ENCODE measurements at regions not wholly inside any gene's neighbourhood (a gene's known extent, or its start where the extent isn't known, plus 50 kb on each side); places are given as distances from the start of the nearest gene placed in this dataset.

GRCh38 chr1:207971331-207972219 lies 60.6 kb upstream of the CD34 start:
- H3K36me3 ChIP-seq = no peaks in the 10 kb centered on the region
- no peak for DNase-seq
- intact Hi-C loops (cut with DNase I) = no loop called here
- no peaks in the 10 kb centered on the region for H3K9me3 ChIP-seq
- no peak overlapping the region for H3K4me3 ChIP-seq (replicated peaks in 1 of 3)
- 86 to 91% methylated on average over 10 of the region's 10 CpGs for WGBS, 2 donors
- no peaks in the 10 kb centered on the region for H3K27me3 ChIP-seq
- TF ChIP-seq POLR2A (IDR thresholded peaks at IDR 0.05) = no peak
- TF ChIP-seq, protein P1, sequence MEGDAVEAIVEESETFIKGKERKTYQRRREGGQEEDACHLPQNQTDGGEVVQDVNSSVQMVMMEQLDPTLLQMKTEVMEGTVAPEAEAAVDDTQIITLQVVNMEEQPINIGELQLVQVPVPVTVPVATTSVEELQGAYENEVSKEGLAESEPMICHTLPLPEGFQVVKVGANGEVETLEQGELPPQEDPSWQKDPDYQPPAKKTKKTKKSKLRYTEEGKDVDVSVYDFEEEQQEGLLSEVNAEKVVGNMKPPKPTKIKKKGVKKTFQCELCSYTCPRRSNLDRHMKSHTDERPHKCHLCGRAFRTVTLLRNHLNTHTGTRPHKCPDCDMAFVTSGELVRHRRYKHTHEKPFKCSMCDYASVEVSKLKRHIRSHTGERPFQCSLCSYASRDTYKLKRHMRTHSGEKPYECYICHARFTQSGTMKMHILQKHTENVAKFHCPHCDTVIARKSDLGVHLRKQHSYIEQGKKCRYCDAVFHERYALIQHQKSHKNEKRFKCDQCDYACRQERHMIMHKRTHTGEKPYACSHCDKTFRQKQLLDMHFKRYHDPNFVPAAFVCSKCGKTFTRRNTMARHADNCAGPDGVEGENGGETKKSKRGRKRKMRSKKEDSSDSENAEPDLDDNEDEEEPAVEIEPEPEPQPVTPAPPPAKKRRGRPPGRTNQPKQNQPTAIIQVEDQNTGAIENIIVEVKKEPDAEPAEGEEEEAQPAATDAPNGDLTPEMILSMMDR (IDR thresholded peaks at IDR 0.05) = no peak
- H3K27ac ChIP-seq = no peak overlapping the region
- no peaks in the 10 kb centered on the region for H3K4me1 ChIP-seq

DNA sequence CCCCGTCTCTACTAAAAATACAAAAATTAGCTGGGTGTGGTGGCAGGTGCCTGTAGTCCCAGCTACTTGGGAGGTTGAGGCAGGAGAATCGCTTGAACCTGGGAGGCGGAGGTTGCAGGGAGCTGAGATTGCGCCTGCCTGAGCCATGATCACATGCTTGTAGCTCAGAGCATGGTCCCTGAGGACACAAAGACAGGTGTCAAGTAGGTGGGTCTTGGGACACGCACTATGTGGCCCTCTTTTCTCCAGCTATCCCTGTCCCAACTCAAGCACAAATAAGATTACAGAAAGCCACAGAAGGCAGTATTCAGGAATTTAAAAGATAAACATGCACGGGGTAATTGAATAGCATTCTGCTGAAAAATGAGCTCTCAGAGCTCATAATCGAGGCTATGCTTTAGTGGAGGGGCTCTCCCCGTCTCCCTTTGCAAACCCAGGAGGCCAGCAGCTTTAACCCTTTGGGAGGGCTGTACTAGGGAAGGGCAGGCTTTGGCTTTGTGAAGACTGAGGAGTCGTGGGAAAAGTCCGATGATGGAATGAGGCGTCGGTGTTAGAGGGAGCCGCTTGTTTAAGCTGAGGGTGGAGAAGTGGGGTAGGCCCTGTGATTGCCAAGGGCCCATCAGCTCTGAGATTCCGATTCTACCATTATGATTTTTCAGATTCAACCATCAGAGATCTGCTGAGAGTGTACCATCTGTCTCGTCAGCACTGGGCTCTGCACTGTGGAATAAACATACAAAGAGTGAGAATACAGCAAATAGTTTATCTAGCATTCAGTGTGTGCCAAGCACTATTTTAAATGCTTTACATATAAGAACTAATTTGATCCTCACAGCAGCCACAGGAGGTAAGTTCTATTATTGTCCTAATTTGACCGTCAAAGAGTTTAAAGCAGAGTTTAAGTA lies 59.7 kb upstream of the CD34 start:
- no peak for DNase-seq
- no peaks in the 10 kb centered on the region for H3K4me1 ChIP-seq
- H3K36me3 ChIP-seq = no peaks in the 10 kb centered on the region
- intact Hi-C loops (cut with DNase I) = no loop called here
- no peak overlapping the region for H3K27ac ChIP-seq
- 71 to 73% methylated on average over 16 of the region's 16 CpGs for WGBS, 2 donors
- no peak overlapping the region for H3K4me3 ChIP-seq (replicated peaks in 1 of 3)
- no peak for TF ChIP-seq POLR2A (IDR thresholded peaks at IDR 0.05)
- TF ChIP-seq, protein P1 (IDR thresholded peaks at IDR 0.05) = no peak
- H3K9me3 ChIP-seq = no peaks in the 10 kb centered on the region
- no peaks in the 10 kb centered on the region for H3K27me3 ChIP-seq

- Histone ChIP-seq H3K27ac (no peak overlapping the region), H3K4me3 (replicated peaks in 1 of 3) (no peak overlapping the region), H3K36me3 (no peaks in the 10 kb centered on the region), H3K27me3 (no peaks in the 10 kb centered on the region), H3K4me1 (peaks cover 0 to 4% of the 10 kb centered on the region in 2 donors), H3K9me3 (no peaks in the 10 kb centered on the region)
- no peak for TF ChIP-seq POLR2A (IDR thresholded peaks at IDR 0.05)
- TF ChIP-seq, protein P1 (IDR thresholded peaks at IDR 0.05) = no peak
- WGBS, 2 donors = 90 to 94% methylated on average over 2 of the region's 2 CpGs
- no peak for DNase-seq
- intact Hi-C loops (cut with DNase I) = no loop called here
Measured at GRCh38 chr1:207969528-207969927, 58.6 kb upstream of the CD34 start.

- intact Hi-C loops (cut with DNase I) = no loop called here
- Histone ChIP-seq H3K4me1 (peaks cover 6 to 12% of the 10 kb centered on the region in 2 donors), H3K27ac (no peak overlapping the region), H3K9me3 (no peaks in the 10 kb centered on the region), H3K27me3 (no peaks in the 10 kb centered on the region), H3K4me3 (replicated peaks in 1 of 3) (no peak overlapping the region), H3K36me3 (no peaks in the 10 kb centered on the region)
- no peak for TF ChIP-seq POLR2A (IDR thresholded peaks at IDR 0.05)
- TF ChIP-seq, protein P1 (IDR thresholded peaks at IDR 0.05) = no peak
- 78% methylated on average over 5 of the region's 5 CpGs for WGBS, 2 donors
- no peak for DNase-seq
Measured at GRCh38 chr1:207968521-207969009, 57.6 kb upstream of the CD34 start.
